AG04450 (cell line): ENCODE measurements at regions not wholly inside any gene's neighbourhood (a gene's known extent, or its start where the extent isn't known, plus 50 kb on each side); places are given as distances from the start of the nearest gene placed in this dataset. TPM values are rescaled to one million over a fixed set of nuclear protein-coding genes. Genes with fewer than 3 reads are reported as not detected.

Experiments used
- CTCF ChIA-PET: fragments of 300-600, 350-600 bp; formaldehyde crosslinking; extraction: SDS; loops from one replicate; lab custom pipeline; 2022; ENCODE audit warnings: antibody characterized with exemption, inconsistent platforms; lab: Charles Lee
- POLR2A ChIA-PET: fragments of 350-600 bp; formaldehyde crosslinking; extraction: SDS; loops from one replicate; lab custom pipeline; 2021; ENCODE audit warnings: antibody characterized with exemption, inconsistent platforms; lab: Yijun Ruan, JAX
- DNase-seq: peaks from one replicate; pipeline ENCODE4 v3.0.0-alpha.2; 2011; ENCODE audit warnings: low read depth, low spot score
- H3K27ac ChIP-seq: one replicate; pipeline ENCODE4 v1.5.1; 2012; ENCODE audit warnings: low read depth, low read length, control low read depth
- H3K27me3 ChIP-seq: one replicate; pipeline ENCODE4 v1.6.0; 2012; ENCODE audit warnings: low read length; ENCODE audit not compliant: control insufficient read depth, insufficient read depth
- H3K4me3 ChIP-seq: 2 replicates; pipeline ENCODE4 v1.5.1; 2011; ENCODE audit warnings: mild to moderate bottlenecking, low read depth, low read length, control low read depth
- H3K9me3 ChIP-seq: 2 replicates; pipeline ENCODE4 v1.5.1; 2012; ENCODE audit warnings: low read length; ENCODE audit not compliant: control insufficient read depth, insufficient read depth
- CTCF ChIP-seq: IDR thresholded peaks from 2 replicates; pipeline ENCODE4 v1.5.1; 2011; ENCODE audit warnings: low read depth, low read length, control low read depth, inconsistent platforms
- small RNA-seq: library from RNA; depleted of rRNA; stranded (forward); fragments of <200 nt; gene quantifications from one replicate; pipeline ENCODE3, GENCODE V24; 2012; ENCODE audit warnings: low read depth; ENCODE audit not compliant: insufficient read length

DNA sequence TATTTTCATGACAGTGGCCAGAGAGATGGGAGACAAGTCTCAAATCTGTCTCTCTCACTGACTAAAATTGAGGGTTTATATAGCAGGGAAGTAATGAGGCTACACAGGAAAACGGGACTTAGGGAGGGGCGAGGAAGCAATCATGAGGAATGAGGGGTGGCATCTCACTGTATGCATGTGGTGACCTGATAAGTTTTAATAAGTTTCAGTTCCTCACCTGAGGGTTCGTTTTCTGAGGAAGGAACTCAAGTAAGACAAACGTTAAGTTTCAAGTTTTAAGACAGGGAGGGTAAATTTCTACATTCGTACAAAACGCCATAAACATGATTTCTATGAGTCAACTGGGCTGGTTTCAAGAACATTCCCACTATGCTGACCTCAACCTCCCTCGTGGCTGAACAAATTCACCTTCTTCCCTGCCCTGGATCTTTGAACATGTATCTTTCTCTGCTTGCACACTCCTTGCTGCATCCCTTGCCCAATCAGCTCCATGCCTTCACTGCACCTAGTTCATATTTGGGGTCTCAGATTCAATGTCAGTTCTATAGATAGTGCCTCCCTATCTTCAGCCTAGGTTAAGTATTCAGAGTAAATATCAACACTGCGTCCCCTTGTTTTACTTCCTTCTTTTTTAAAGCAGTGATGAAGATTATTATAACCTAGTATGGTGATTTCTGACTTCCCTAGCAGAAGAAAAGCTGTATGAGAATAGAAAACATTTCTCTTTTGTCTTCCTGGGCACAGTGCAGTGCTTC, 53.3 kb upstream of the CNTNAP5 start:
- no peak for DNase-seq
- CTCF ChIA-PET = no interaction called here

More for the DNA sequence above, 53.3 kb upstream of the CNTNAP5 start:
- Histone ChIP-seq H3K27me3 (no peaks in the 10 kb centered on the region), H3K9me3 (peaks cover 10% of the 10 kb centered on the region), H3K4me3 (no peak overlapping the region), H3K27ac (no peak overlapping the region)
- POLR2A ChIA-PET = no interaction called here
- TF ChIP-seq CTCF = no peak

Small RNA genes in the stretch of these regions (small RNA-seq; reads per million reads assigned to genes)
- not detected for gene AC064859.1
